Heart left ventricle (tissue), 16 donors: ENCODE measurements at regions not wholly inside any gene's neighbourhood (a gene's known extent, or its start where the extent isn't known, plus 50 kb on each side); places are given as distances from the start of the nearest gene placed in this dataset.

Experiments used
- ATAC-seq, 4 donors: fragments of 200-7000 bp; cut with Tn5 transposase; one replicate each; pipeline ENCODE4 v1.9.1; 2020 to 2022; ENCODE audit warnings: moderate library complexity in 4 of 4, mild to moderate bottlenecking in 3 of 4, moderate number of reproducible peaks in 1 of 4
- DNase-seq, 5 donors: peaks; one replicate each; pipeline ENCODE4 v3.0.0-alpha.2; 2020
- H3K27ac ChIP-seq, 12 donors: fragments of 200-600 bp; sonication (generic) in 4 of 12; one replicate each; pipeline versions ENCODE4 v1.5.0 to v1.8.0; 2016 to 2022; ENCODE audit warnings: mild to moderate bottlenecking in 2 of 12
- H3K27me3 ChIP-seq, 9 donors: fragments of 200-600 bp; sonication (generic) in 2 of 9; one replicate each; pipeline versions ENCODE4 v1.5.1 to v1.8.0; 2016 to 2022; ENCODE audit warnings: mild to moderate bottlenecking in 3 of 9
- H3K36me3 ChIP-seq, 9 donors: fragments of 200-600 bp; sonication (generic) in 2 of 9; one replicate each; pipeline versions ENCODE4 v1.5.0 to v1.8.0; 2018 to 2022; ENCODE audit warnings: mild to moderate bottlenecking in 2 of 9
- H3K4me1 ChIP-seq, 12 donors: fragments of 200-600 bp; sonication (generic) in 4 of 12; one replicate each; pipeline versions ENCODE4 v1.5.0 to v1.8.0; 2016 to 2022; ENCODE audit warnings: mild to moderate bottlenecking in 3 of 12
- H3K4me3 ChIP-seq, 12 donors: fragments of 200-600 bp; sonication (generic) in 4 of 12; one replicate each; pipeline versions ENCODE4 v1.5.0 to v1.8.0; 2017 to 2022; ENCODE audit warnings: mild to moderate bottlenecking in 9 of 12, moderate library complexity in 4 of 12
- H3K9me3 ChIP-seq, 12 donors: fragments of 200-600 bp; sonication (generic) in 4 of 12; one replicate each; pipeline versions ENCODE4 v1.5.0 to v1.8.0; 2016 to 2022; ENCODE audit warnings: mild to moderate bottlenecking in 1 of 12
- CTCF ChIP-seq, 12 donors: fragments of 200-600 bp; sonication (generic) in 4 of 12; IDR thresholded peaks; one replicate each; pipeline versions ENCODE4 v1.5.0 to v1.8.0; 2018 to 2022; ENCODE audit warnings: antibody characterized with exemption in 12 of 12, mild to moderate bottlenecking in 5 of 12
- POLR2A ChIP-seq, 2 donors: fragments of 450-650 bp; IDR thresholded peaks; one replicate each; pipeline ENCODE4 v1.6.1; 2017; ENCODE audit warnings: antibody characterized with exemption in 2 of 2, mild to moderate bottlenecking in 2 of 2, moderate library complexity in 2 of 2
- WGBS, 4 donors: extraction: QIAGEN DNeasy Blood & Tissue Kit in 2 of 4; methylation state at CpG; one replicate each; pipeline versions ENCODE4 v1.1.5 to v1.1.7; 2013 to 2018; 5-methylcytosine and 5-hydroxymethylcytosine counted together
- intact Hi-C, 10 donors: fragments of 100-400 bp; cut with DNase I; formaldehyde crosslinking; loops; one replicate each; pipeline versions ENCODE4 v1.11.1 to v1.14.2; 2022
- donor health status: ischemic (EF 13 %, LVEDD 7.1; RV severe dilation, severe dysfunction).
- donor health status: healthy with polysubstance abuse.
- donor health status: DM: no; HTN: yes; CAD: no.
- donor health status: DM: no; HTN: no; CAD: no.
- donor health status: ischemic (EF 25% LVEDD 6.9; RV normal size, moderate dysfunction).
- donor health status: ischemic (EF 25% LVEDD 5.7; RV mildly dilated, moderate dysfunction).
- donor health status: healthy.
- donor health status: DM: yes; HTN: yes; CAD: no.
- donor health status: ischemic (EF 35%, LVEDD 5.7; RV mildly dilated, moderate dysfunction).
- donor health status: nonischemic (EF 11% LVEDD 7.7; RV severe dilation, severe dysfunction).
- donor health status: DM: yes; HTN: yes; CAD: no.
- donor health status: PGD.
- donor health status: ischemic (EF 29% LVEDD 5.4; RV normal size, mild dysfunction).
- donor health status: nonischemic (EF 23%, LVEDD 6.1; RV moderate dilation, normal function).

- WGBS, 4 donors, result 75 to 98% (median 94%) methylated on average over 1 of the region's 1 CpG
- DNase-seq (no peak), ATAC-seq (no peak)
- intact Hi-C loops, result no loop called here
- no peak for TF ChIP-seq POLR2A (IDR thresholded peaks at IDR 0.05)
- TF ChIP-seq CTCF (IDR thresholded peaks at IDR 0.05), result no peak
- H3K36me3 ChIP-seq, result no peaks in the 10 kb centered on the region
- no peak overlapping the region for H3K27ac ChIP-seq
- peaks cover 0 to 12% (median 0%) of the 10 kb centered on the region in 12 donors for H3K9me3 ChIP-seq
- peaks cover 0 to 6% (median 0%) of the 10 kb centered on the region in 12 donors for H3K4me1 ChIP-seq
- no peaks in the 10 kb centered on the region for H3K27me3 ChIP-seq
- no peak overlapping the region for H3K4me3 ChIP-seq
Measured at GRCh38 chr6:163886428-163886827, 471.9 kb downstream of the QKI start.

- H3K4me3 ChIP-seq, result no peak overlapping the region
- no peaks in the 10 kb centered on the region for H3K36me3 ChIP-seq
- TF ChIP-seq POLR2A (IDR thresholded peaks at IDR 0.05) (no peak), CTCF (IDR thresholded peaks at IDR 0.05) (no peak)
- intact Hi-C loops, result no loop called here
- no peak for ATAC-seq
- peaks cover 0 to 10% (median 0%) of the 10 kb centered on the region in 12 donors for H3K9me3 ChIP-seq
- 78 to 95% (median 92%) methylated on average over 3 of the region's 3 CpGs for WGBS, 4 donors
- H3K4me1 ChIP-seq, result peaks cover 0 to 6% (median 0%) of the 10 kb centered on the region in 12 donors
- DNase-seq, result no peak
- no peaks in the 10 kb centered on the region for H3K27me3 ChIP-seq
- H3K27ac ChIP-seq, result no peak overlapping the region
Measured at GRCh38 chr6:163883984-163884383, 469.5 kb downstream of the QKI start.

GRCh38 chr6:163878698-163879097 lies 464.2 kb downstream of the QKI start:
- H3K4me1 ChIP-seq, result no peaks in the 10 kb centered on the region
- intact Hi-C loops, result no loop called here
- no peaks in the 10 kb centered on the region for H3K36me3 ChIP-seq
- 83 to 98% (median 91%) methylated on average over 2 of the region's 2 CpGs for WGBS, 4 donors
- no peak overlapping the region for H3K4me3 ChIP-seq
- no peaks in the 10 kb centered on the region for H3K27me3 ChIP-seq
- no peak for DNase-seq
- H3K9me3 ChIP-seq, result no peaks in the 10 kb centered on the region
- TF ChIP-seq CTCF (IDR thresholded peaks at IDR 0.05) (no peak), POLR2A (IDR thresholded peaks at IDR 0.05) (no peak)
- no peak overlapping the region for H3K27ac ChIP-seq
- no peak for ATAC-seq

- Histone ChIP-seq H3K4me3 (no peak overlapping the region), H3K36me3 (no peaks in the 10 kb centered on the region), H3K27ac (no peak overlapping the region), H3K27me3 (no peaks in the 10 kb centered on the region), H3K9me3 (no peaks in the 10 kb centered on the region), H3K4me1 (no peaks in the 10 kb centered on the region)
- DNase-seq (no peak), ATAC-seq (no peak)
- intact Hi-C loops, result no loop called here
- TF ChIP-seq CTCF (IDR thresholded peaks at IDR 0.05) (no peak), POLR2A (IDR thresholded peaks at IDR 0.05) (no peak)
- WGBS, 4 donors, result 90 to 98% (median 97%) methylated on average over 15 of the region's 15 CpGs
Measured at GRCh38 chr6:163877877-163878639, 463.5 kb downstream of the QKI start.
